Suprapubic skin (tissue), 4 donors: ENCODE measurements at regions not wholly inside any gene's neighbourhood (a gene's known extent, or its start where the extent isn't known, plus 50 kb on each side); places are given as distances from the start of the nearest gene placed in this dataset.

Experiments
- DNase-seq, 2 donors: peaks; one replicate each; pipeline ENCODE4 v3.0.0-alpha.2; 2019; ENCODE audit warnings: low spot score in 2 of 2
- H3K27ac ChIP-seq: fragments of 200-600 bp; sonication (generic); one replicate; pipeline ENCODE4 v1.5.1; 2019
- H3K27me3 ChIP-seq: fragments of 200-600 bp; sonication (generic); one replicate; pipeline ENCODE4 v1.5.1; 2019
- H3K36me3 ChIP-seq: fragments of 200-600 bp; sonication (generic); one replicate; pipeline ENCODE4 v1.5.1; 2019
- H3K4me1 ChIP-seq: fragments of 200-600 bp; sonication (generic); one replicate; pipeline ENCODE4 v1.5.1; 2019
- H3K4me3 ChIP-seq: fragments of 200-600 bp; sonication (generic); one replicate; pipeline ENCODE4 v1.5.1; 2019; ENCODE audit warnings: mild to moderate bottlenecking
- H3K9me3 ChIP-seq: fragments of 200-600 bp; sonication (generic); one replicate; pipeline ENCODE4 v1.5.1; 2019
- EP300 ChIP-seq: sonication (generic); formaldehyde crosslinking; IDR thresholded peaks from one replicate; pipeline ENCODE4 v1.6.1; 2017; ENCODE audit warnings: antibody characterized with exemption
- POLR2A ChIP-seq, 2 donors: fragments of 450-650 bp; IDR thresholded peaks; one replicate each; pipeline ENCODE4 v1.6.1; 2017; ENCODE audit warnings: antibody characterized with exemption in 2 of 2, mild to moderate bottlenecking in 2 of 2, moderate library complexity in 2 of 2
- POLR2AphosphoS5 ChIP-seq, 3 donors: sonication (generic); formaldehyde crosslinking; IDR thresholded peaks; one replicate each; pipeline ENCODE4 v1.6.1; 2017; ENCODE audit warnings: antibody characterized with exemption in 3 of 3
- WGBS: methylation state at CpG from one replicate; pipeline ENCODE4 v1.1.5; 2018; 5-methylcytosine and 5-hydroxymethylcytosine counted together
- TF ChIP-seq, protein P1 (sequence below), 2 donors: fragments of 200-600 bp in 1 of 2; fragments of 450-650 bp in 1 of 2; sonication (generic) in 1 of 2; IDR thresholded peaks; one replicate each; pipeline ENCODE4 v1.5.1; 2016 to 2019; ENCODE audit warnings: antibody characterized with exemption in 2 of 2, mild to moderate bottlenecking in 1 of 2, moderate library complexity in 1 of 2

DNA sequence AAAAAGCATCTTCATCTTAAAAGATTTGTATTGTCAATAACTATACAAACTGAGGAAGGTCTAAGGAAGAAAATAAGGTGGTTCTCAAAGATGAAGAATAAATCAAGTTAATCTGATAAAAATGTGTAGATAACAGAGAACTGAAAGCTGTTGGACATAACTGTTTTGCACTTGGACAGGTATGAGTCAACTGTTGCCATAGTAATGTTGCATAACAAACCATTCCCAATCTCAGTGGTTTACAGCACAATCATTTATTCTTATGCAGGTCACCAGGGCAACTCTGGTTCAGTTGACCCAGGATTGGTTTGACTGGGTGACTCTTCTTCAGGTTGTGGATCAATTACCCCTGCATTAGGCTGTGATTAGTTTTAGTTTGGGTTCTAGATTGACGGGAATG lies 2197.7 kb downstream of the ARAP2 start:
- Histone ChIP-seq H3K9me3 (no peaks in the 10 kb centered on the region), H3K4me1 (no peaks in the 10 kb centered on the region), H3K4me3 (no peak overlapping the region), H3K36me3 (no peaks in the 10 kb centered on the region), H3K27me3 (no peaks in the 10 kb centered on the region), H3K27ac (no peak overlapping the region)
- WGBS = 95% methylated on average over 1 of the region's 1 CpG
- TF ChIP-seq POLR2AphosphoS5 (IDR thresholded peaks at IDR 0.05) (no peak), POLR2A (IDR thresholded peaks at IDR 0.05) (no peak), EP300 (no peak)
- TF ChIP-seq, protein P1, sequence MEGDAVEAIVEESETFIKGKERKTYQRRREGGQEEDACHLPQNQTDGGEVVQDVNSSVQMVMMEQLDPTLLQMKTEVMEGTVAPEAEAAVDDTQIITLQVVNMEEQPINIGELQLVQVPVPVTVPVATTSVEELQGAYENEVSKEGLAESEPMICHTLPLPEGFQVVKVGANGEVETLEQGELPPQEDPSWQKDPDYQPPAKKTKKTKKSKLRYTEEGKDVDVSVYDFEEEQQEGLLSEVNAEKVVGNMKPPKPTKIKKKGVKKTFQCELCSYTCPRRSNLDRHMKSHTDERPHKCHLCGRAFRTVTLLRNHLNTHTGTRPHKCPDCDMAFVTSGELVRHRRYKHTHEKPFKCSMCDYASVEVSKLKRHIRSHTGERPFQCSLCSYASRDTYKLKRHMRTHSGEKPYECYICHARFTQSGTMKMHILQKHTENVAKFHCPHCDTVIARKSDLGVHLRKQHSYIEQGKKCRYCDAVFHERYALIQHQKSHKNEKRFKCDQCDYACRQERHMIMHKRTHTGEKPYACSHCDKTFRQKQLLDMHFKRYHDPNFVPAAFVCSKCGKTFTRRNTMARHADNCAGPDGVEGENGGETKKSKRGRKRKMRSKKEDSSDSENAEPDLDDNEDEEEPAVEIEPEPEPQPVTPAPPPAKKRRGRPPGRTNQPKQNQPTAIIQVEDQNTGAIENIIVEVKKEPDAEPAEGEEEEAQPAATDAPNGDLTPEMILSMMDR (IDR thresholded peaks at IDR 0.05) = no peak
- DNase-seq = no peak

GRCh38 chr4:34047363-34047762 lies 2197.0 kb downstream of the ARAP2 start:
- H3K4me1 ChIP-seq = no peaks in the 10 kb centered on the region
- no peak overlapping the region for H3K27ac ChIP-seq
- H3K36me3 ChIP-seq = no peaks in the 10 kb centered on the region
- no peaks in the 10 kb centered on the region for H3K9me3 ChIP-seq
- 75% methylated on average over 3 of the region's 3 CpGs for WGBS
- TF ChIP-seq EP300 (no peak), POLR2A (IDR thresholded peaks at IDR 0.05) (no peak), POLR2AphosphoS5 (IDR thresholded peaks at IDR 0.05) (no peak)
- TF ChIP-seq, protein P1 (IDR thresholded peaks at IDR 0.05) = no peak
- H3K27me3 ChIP-seq = no peaks in the 10 kb centered on the region
- DNase-seq = no peak
- no peak overlapping the region for H3K4me3 ChIP-seq

GRCh38 chr4:34066126-34066525 lies 2178.2 kb downstream of the ARAP2 start:
- Histone ChIP-seq H3K36me3 (no peaks in the 10 kb centered on the region), H3K4me1 (no peaks in the 10 kb centered on the region), H3K27me3 (no peaks in the 10 kb centered on the region), H3K27ac (no peak overlapping the region), H3K4me3 (no peak overlapping the region), H3K9me3 (no peaks in the 10 kb centered on the region)
- TF ChIP-seq, protein P1 (IDR thresholded peaks at IDR 0.05) = no peak
- no peak for TF ChIP-seq POLR2AphosphoS5 (IDR thresholded peaks at IDR 0.05)
- no peak for TF ChIP-seq EP300
- no peak for TF ChIP-seq POLR2A (IDR thresholded peaks at IDR 0.05)
- WGBS = 77% methylated on average over 2 of the region's 2 CpGs
- no peak for DNase-seq

DNA sequence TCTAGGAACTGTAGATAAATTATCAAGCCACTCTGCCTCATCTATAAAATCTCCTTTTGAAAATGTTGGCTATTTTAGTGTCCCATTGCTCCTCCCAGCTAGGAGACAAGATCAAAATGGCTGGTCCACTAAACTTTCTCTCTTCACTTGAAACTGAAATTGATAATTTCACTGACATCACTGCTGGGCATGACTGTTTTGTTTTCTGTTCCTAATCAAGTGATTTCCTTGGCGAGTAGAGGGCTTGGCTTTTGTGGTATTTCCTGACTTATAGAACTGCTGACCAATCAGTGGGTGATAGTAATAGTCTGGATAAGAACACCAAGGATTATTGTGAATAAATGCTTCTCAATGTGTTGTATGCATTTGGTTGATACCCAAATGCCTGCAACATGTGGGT lies 2152.9 kb downstream of the ARAP2 start:
- Histone ChIP-seq H3K27me3 (no peaks in the 10 kb centered on the region), H3K9me3 (no peaks in the 10 kb centered on the region), H3K27ac (no peak overlapping the region), H3K36me3 (no peaks in the 10 kb centered on the region), H3K4me3 (no peak overlapping the region), H3K4me1 (no peaks in the 10 kb centered on the region)
- DNase-seq = no peak
- TF ChIP-seq POLR2AphosphoS5 (IDR thresholded peaks at IDR 0.05) (no peak), EP300 (no peak), POLR2A (IDR thresholded peaks at IDR 0.05) (no peak)
- TF ChIP-seq, protein P1 (IDR thresholded peaks at IDR 0.05) = no peak
- WGBS = 70% methylated on average over 1 of the region's 1 CpG

DNA sequence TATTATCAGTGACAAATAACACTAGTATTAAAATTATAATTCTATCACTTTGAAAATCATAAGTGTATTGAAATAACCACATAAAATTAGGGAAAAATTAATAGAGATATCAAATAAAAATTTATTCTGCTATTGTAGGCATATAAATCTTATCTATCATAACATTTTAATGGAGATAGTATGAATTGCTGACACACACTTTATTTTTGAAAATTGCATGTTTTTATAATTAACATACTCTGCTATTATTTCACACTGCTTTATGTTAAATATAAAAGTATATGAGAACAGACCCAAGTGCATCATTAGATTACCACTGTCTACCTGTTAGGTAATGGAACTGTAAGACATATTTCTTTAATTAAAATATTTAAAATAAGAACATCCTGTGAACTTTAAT lies 2150.2 kb downstream of the ARAP2 start:
- no peak for DNase-seq
- Histone ChIP-seq H3K9me3 (no peaks in the 10 kb centered on the region), H3K27me3 (no peaks in the 10 kb centered on the region), H3K36me3 (no peaks in the 10 kb centered on the region), H3K4me3 (no peak overlapping the region), H3K27ac (no peak overlapping the region), H3K4me1 (no peaks in the 10 kb centered on the region)
- TF ChIP-seq POLR2A (IDR thresholded peaks at IDR 0.05) (no peak), EP300 (no peak), POLR2AphosphoS5 (IDR thresholded peaks at IDR 0.05) (no peak)
- TF ChIP-seq, protein P1 (IDR thresholded peaks at IDR 0.05) = no peak
